Mesothelial cell of epicardium (in vitro differentiated cells): ENCODE measurements at regions not wholly inside any gene's neighbourhood (a gene's known extent, or its start where the extent isn't known, plus 50 kb on each side); places are given as distances from the start of the nearest gene placed in this dataset.
"Not testable (repeated sequence)": the region's sequence is repeated elsewhere in the genome, so short reads cannot be mapped to it uniquely, and the experiment has no call there.

Experiments used
- DNase-seq, 2 experiments: peaks; one replicate each; pipeline ENCODE4 v3.0.0; 2021; ENCODE audit warnings: low spot score in 2 of 2; ENCODE audit not compliant: unreplicated experiment in 2 of 2
- H3K27ac Mint-ChIP-seq: 2 replicates; pipeline ENCODE4 v1.8.0; 2021; ENCODE audit warnings: mixed read lengths
- H3K27me3 Mint-ChIP-seq: 2 replicates; pipeline ENCODE4 v1.8.0; 2021; ENCODE audit warnings: low read depth, mixed read lengths
- H3K36me3 Mint-ChIP-seq: 2 replicates; pipeline ENCODE4 v1.8.0; 2021; ENCODE audit warnings: mixed read lengths
- H3K4me1 Mint-ChIP-seq: 2 replicates; pipeline ENCODE4 v1.8.0; 2021; ENCODE audit warnings: mixed read lengths
- H3K4me3 Mint-ChIP-seq: 2 replicates; pipeline ENCODE4 v1.8.0; 2021; ENCODE audit warnings: mild to moderate bottlenecking, moderate library complexity, mixed read lengths
- H3K9me3 Mint-ChIP-seq: 2 replicates; pipeline ENCODE4 v1.8.0; 2021; ENCODE audit warnings: mixed read lengths
- TF ChIP-seq, protein P1 (sequence below): fragments of 200-600 bp; sonication (generic); IDR thresholded peaks from one replicate; pipeline ENCODE4 v1.5.0; 2021; ENCODE audit warnings: antibody characterized with exemption; ENCODE audit not compliant: unreplicated experiment

DNA sequence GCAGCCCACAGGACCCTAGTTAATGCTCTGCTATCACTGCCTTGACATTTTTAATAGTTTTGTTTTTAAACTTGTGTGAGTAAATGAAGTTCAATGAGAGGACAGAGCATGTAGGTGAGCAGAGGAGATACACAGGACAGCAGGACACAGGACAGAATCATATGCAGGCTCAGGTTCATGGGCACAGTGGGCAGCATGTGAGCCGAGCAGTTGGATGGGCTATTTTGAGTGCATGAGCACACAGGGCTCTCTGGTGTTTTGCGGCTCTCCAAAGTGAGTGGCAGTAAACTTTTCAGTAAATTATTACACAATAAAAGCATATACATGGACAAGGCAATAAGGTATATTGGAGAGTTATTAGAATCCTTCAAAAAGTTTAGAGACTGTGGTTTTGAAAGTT lies 189.7 kb upstream of the OR4E1 start:
- no peak overlapping the region for H3K27ac Mint-ChIP-seq
- no peaks in the 10 kb centered on the region for H3K36me3 Mint-ChIP-seq
- no peak overlapping the region for H3K4me3 Mint-ChIP-seq
- DNase-seq = no peak
- peaks cover 57% of the 10 kb centered on the region for H3K27me3 Mint-ChIP-seq
- no peaks in the 10 kb centered on the region for H3K4me1 Mint-ChIP-seq
- TF ChIP-seq, protein P1, sequence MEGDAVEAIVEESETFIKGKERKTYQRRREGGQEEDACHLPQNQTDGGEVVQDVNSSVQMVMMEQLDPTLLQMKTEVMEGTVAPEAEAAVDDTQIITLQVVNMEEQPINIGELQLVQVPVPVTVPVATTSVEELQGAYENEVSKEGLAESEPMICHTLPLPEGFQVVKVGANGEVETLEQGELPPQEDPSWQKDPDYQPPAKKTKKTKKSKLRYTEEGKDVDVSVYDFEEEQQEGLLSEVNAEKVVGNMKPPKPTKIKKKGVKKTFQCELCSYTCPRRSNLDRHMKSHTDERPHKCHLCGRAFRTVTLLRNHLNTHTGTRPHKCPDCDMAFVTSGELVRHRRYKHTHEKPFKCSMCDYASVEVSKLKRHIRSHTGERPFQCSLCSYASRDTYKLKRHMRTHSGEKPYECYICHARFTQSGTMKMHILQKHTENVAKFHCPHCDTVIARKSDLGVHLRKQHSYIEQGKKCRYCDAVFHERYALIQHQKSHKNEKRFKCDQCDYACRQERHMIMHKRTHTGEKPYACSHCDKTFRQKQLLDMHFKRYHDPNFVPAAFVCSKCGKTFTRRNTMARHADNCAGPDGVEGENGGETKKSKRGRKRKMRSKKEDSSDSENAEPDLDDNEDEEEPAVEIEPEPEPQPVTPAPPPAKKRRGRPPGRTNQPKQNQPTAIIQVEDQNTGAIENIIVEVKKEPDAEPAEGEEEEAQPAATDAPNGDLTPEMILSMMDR = no peak
- no peaks in the 10 kb centered on the region for H3K9me3 Mint-ChIP-seq

- H3K9me3 Mint-ChIP-seq = no peaks in the 10 kb centered on the region
- no peak for DNase-seq
- no peak overlapping the region for H3K4me3 Mint-ChIP-seq
- H3K27ac Mint-ChIP-seq = no peak overlapping the region
- peaks cover 64% of the 10 kb centered on the region for H3K27me3 Mint-ChIP-seq
- H3K4me1 Mint-ChIP-seq = no peaks in the 10 kb centered on the region
- TF ChIP-seq, protein P1 = no peak
- H3K36me3 Mint-ChIP-seq = no peaks in the 10 kb centered on the region
These were observed 187.5 kb upstream of the OR4E1 start for GRCh38 chr14:21861153-21861552.

GRCh38 chr14:21860172-21860571 lies 186.6 kb upstream of the OR4E1 start:
- TF ChIP-seq, protein P1 = peak; percentile 60
- DNase-seq = no peak
- peaks cover 64% of the 10 kb centered on the region for H3K27me3 Mint-ChIP-seq

GRCh38 chr14:21852775-21853174 lies 179.2 kb upstream of the OR4E1 start:
- Mint-ChIP-seq H3K27ac (no peak overlapping the region), H3K27me3 (peaks cover 68% of the 10 kb centered on the region), H3K4me1 (no peaks in the 10 kb centered on the region), H3K36me3 (no peaks in the 10 kb centered on the region), H3K4me3 (no peak overlapping the region), H3K9me3 (no peaks in the 10 kb centered on the region)
- DNase-seq = no peak
- TF ChIP-seq, protein P1 = no peak

More at GRCh38 chr14:21860172-21860571, 186.6 kb upstream of the OR4E1 start:
- no peak overlapping the region for H3K27ac Mint-ChIP-seq
- H3K4me1 Mint-ChIP-seq = no peaks in the 10 kb centered on the region
- no peak overlapping the region for H3K4me3 Mint-ChIP-seq
- no peaks in the 10 kb centered on the region for H3K36me3 Mint-ChIP-seq
- H3K9me3 Mint-ChIP-seq = no peaks in the 10 kb centered on the region

- Mint-ChIP-seq H3K27me3 (peaks cover 64% of the 10 kb centered on the region), H3K27ac (no peak overlapping the region), H3K4me3 (no peak overlapping the region), H3K4me1 (no peaks in the 10 kb centered on the region), H3K9me3 (no peaks in the 10 kb centered on the region), H3K36me3 (no peaks in the 10 kb centered on the region)
- TF ChIP-seq, protein P1 = peak; percentile 64
- peak in 1 of 2 experiments; percentile 47 for DNase-seq
These were observed 178.5 kb upstream of the OR4E1 start for GRCh38 chr14:21852061-21852664.

DNA sequence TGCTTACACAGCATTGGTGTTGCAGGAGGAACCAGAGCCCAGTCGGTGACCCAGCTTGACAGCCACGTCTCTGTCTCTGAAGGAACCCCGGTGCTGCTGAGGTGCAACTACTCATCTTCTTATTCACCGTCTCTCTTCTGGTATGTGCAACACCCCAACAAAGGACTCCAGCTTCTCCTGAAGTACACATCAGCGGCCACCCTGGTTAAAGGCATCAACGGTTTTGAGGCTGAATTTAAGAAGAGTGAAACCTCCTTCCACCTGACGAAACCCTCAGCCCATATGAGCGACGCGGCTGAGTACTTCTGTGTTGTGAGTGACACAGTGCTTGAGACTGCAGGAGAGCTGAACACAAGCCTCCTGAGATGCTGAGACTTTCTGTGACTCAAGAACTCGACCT lies 173.3 kb upstream of the OR4E1 start:
- H3K27ac Mint-ChIP-seq, H3K4me3 Mint-ChIP-seq, H3K9me3 Mint-ChIP-seq, DNase-seq, H3K36me3 Mint-ChIP-seq, H3K4me1 Mint-ChIP-seq: not testable (repeated sequence)
- peaks cover 73% of the 10 kb centered on the region for H3K27me3 Mint-ChIP-seq
